ENCODE measurements at regions not wholly inside any gene's neighbourhood (a gene's known extent, or its start where the extent isn't known, plus 50 kb on each side); places are given as distances from the start of the nearest gene placed in this dataset.

GRCh38 chr3:188946351-188947240, 225.2 kb upstream of the TPRG1 start:
- Histone ChIP-seq H3K4me3 (replicated peaks; ENCODE audit: low read depth, low read length) (no peak overlapping the region), H3K36me3 (ENCODE audit: control insufficient read depth, insufficient read depth, low read length) (no peaks in the 10 kb centered on the region), H3K27me3 (replicated peaks; ENCODE audit: control insufficient read depth, insufficient read depth, low read length) (peaks cover 1% of the 10 kb centered on the region; the same call in 1 of the 2 replicates)
- DNase-seq (ENCODE audit: extremely low read depth, insufficient read length) = no peak
- no peak for TF ChIP-seq CTCF (IDR thresholded peaks at IDR 0.05; ENCODE audit: insufficient read depth, low read length, poor library complexity, severe bottlenecking)

GRCh38 chr3:188947401-188948280, 224.1 kb upstream of the TPRG1 start:
- Histone ChIP-seq H3K36me3 (ENCODE audit: control insufficient read depth, insufficient read depth, low read length) (no peaks in the 10 kb centered on the region), H3K4me3 (replicated peaks; ENCODE audit: low read depth, low read length) (no peak overlapping the region), H3K27me3 (replicated peaks; ENCODE audit: control insufficient read depth, insufficient read depth, low read length) (peaks cover 1% of the 10 kb centered on the region)
- DNase-seq (ENCODE audit: extremely low read depth, insufficient read length) = no peak
- no peak for TF ChIP-seq CTCF (IDR thresholded peaks at IDR 0.05; ENCODE audit: insufficient read depth, low read length, poor library complexity, severe bottlenecking)

- peaks cover 1% of the 10 kb centered on the region for H3K27me3 ChIP-seq (replicated peaks; ENCODE audit: control insufficient read depth, insufficient read depth, low read length)
- no peak for TF ChIP-seq CTCF (IDR thresholded peaks at IDR 0.05; ENCODE audit: insufficient read depth, low read length, poor library complexity, severe bottlenecking)
- no peak overlapping the region for H3K4me3 ChIP-seq (replicated peaks; ENCODE audit: low read depth, low read length)
- H3K36me3 ChIP-seq (ENCODE audit: control insufficient read depth, insufficient read depth, low read length) = no peaks in the 10 kb centered on the region
- no peak for DNase-seq (ENCODE audit: extremely low read depth, insufficient read length)
Measured at GRCh38 chr3:188948281-188948996, 223.3 kb upstream of the TPRG1 start.

GRCh38 chr3:188948997-188949389, 222.8 kb upstream of the TPRG1 start:
- no peak for DNase-seq (ENCODE audit: extremely low read depth, insufficient read length)
- no peak overlapping the region for H3K4me3 ChIP-seq (replicated peaks; ENCODE audit: low read depth, low read length)
- TF ChIP-seq CTCF (IDR thresholded peaks at IDR 0.05; ENCODE audit: insufficient read depth, low read length, poor library complexity, severe bottlenecking) = no peak
- peaks cover 1% of the 10 kb centered on the region for H3K27me3 ChIP-seq (replicated peaks; ENCODE audit: control insufficient read depth, insufficient read depth, low read length)
- no peaks in the 10 kb centered on the region for H3K36me3 ChIP-seq (ENCODE audit: control insufficient read depth, insufficient read depth, low read length)

GRCh38 chr3:188949456-188949855, 222.3 kb upstream of the TPRG1 start:
- DNase-seq (ENCODE audit: extremely low read depth, insufficient read length) = no peak
- Histone ChIP-seq H3K36me3 (ENCODE audit: control insufficient read depth, insufficient read depth, low read length) (no peaks in the 10 kb centered on the region), H3K4me3 (replicated peaks; ENCODE audit: low read depth, low read length) (no peak overlapping the region), H3K27me3 (replicated peaks; ENCODE audit: control insufficient read depth, insufficient read depth, low read length) (peaks cover 1% of the 10 kb centered on the region)
- TF ChIP-seq CTCF (IDR thresholded peaks at IDR 0.05; ENCODE audit: insufficient read depth, low read length, poor library complexity, severe bottlenecking) = no peak
